Large intestine (tissue), 3 donors: ENCODE measurements at regions not wholly inside any gene's neighbourhood (a gene's known extent, or its start where the extent isn't known, plus 50 kb on each side); places are given as distances from the start of the nearest gene placed in this dataset.

Experiments used
- DNase-seq, 2 donors: peaks; one replicate each; pipeline versions ENCODE4 v3.0.0 to v3.0.0-alpha.2; 2013
- H3K27ac ChIP-seq: one replicate; pipeline ENCODE4 v1.5.1; 2013; ENCODE audit warnings: low read length
- H3K27me3 ChIP-seq: 2 replicates; pipeline ENCODE4 v1.6.1; 2013; ENCODE audit warnings: low read length; ENCODE audit not compliant: control insufficient read depth, insufficient read depth
- H3K36me3 ChIP-seq: 2 replicates; pipeline ENCODE4 v1.6.1; 2013; ENCODE audit warnings: low read length; ENCODE audit not compliant: control insufficient read depth, insufficient read depth
- H3K4me1 ChIP-seq: one replicate; pipeline ENCODE4 v1.6.1; 2013; ENCODE audit warnings: low read length; ENCODE audit not compliant: control insufficient read depth, insufficient read depth
- H3K4me3 ChIP-seq: one replicate; pipeline ENCODE4 v1.5.1; 2013; ENCODE audit warnings: low read length
- H3K9me3 ChIP-seq: one replicate; pipeline ENCODE4 v1.6.1; 2013; ENCODE audit warnings: mild to moderate bottlenecking, low read depth, low read length, moderate library complexity; ENCODE audit not compliant: control insufficient read depth
- WGBS: methylation state at CpG from one replicate; pipeline ENCODE4 v1.1.5; 2013; ENCODE audit warnings: low lambda C conversion rate; ENCODE audit not compliant: insufficient coverage; 5-methylcytosine and 5-hydroxymethylcytosine counted together

GRCh38 chr14:30331030-30331429 lies 227.9 kb upstream of the G2E3 start:
- Histone ChIP-seq H3K4me3 (no peak overlapping the region), H3K27me3 (no peaks in the 10 kb centered on the region), H3K36me3 (no peaks in the 10 kb centered on the region), H3K4me1 (no peaks in the 10 kb centered on the region), H3K27ac (no peak overlapping the region), H3K9me3 (no peaks in the 10 kb centered on the region)
- DNase-seq = no peak

- H3K9me3 ChIP-seq = no peaks in the 10 kb centered on the region
- H3K27me3 ChIP-seq = no peaks in the 10 kb centered on the region
- no peaks in the 10 kb centered on the region for H3K4me1 ChIP-seq
- H3K4me3 ChIP-seq = no peak overlapping the region
- no peak for DNase-seq
- no peaks in the 10 kb centered on the region for H3K36me3 ChIP-seq
- H3K27ac ChIP-seq = no peak overlapping the region
Observed at GRCh38 chr14:30332374-30332773, 226.6 kb upstream of the G2E3 start.

GRCh38 chr14:30333934-30334333 lies 225.0 kb upstream of the G2E3 start:
- no peak for DNase-seq
- no peak overlapping the region for H3K4me3 ChIP-seq
- H3K4me1 ChIP-seq = no peaks in the 10 kb centered on the region
- H3K27ac ChIP-seq = no peak overlapping the region
- H3K36me3 ChIP-seq = no peaks in the 10 kb centered on the region
- no peaks in the 10 kb centered on the region for H3K9me3 ChIP-seq
- H3K27me3 ChIP-seq = no peaks in the 10 kb centered on the region
- WGBS = no CpG with 5 or more reads among the region's 2 CpGs

GRCh38 chr14:30337456-30337855 lies 221.5 kb upstream of the G2E3 start:
- Histone ChIP-seq H3K4me3 (no peak overlapping the region), H3K36me3 (no peaks in the 10 kb centered on the region), H3K27ac (no peak overlapping the region), H3K4me1 (no peaks in the 10 kb centered on the region), H3K27me3 (no peaks in the 10 kb centered on the region), H3K9me3 (no peaks in the 10 kb centered on the region)
- WGBS = 83% methylated on average over 2 of the region's 5 CpGs
- DNase-seq = no peak

- H3K4me1 ChIP-seq = no peaks in the 10 kb centered on the region
- H3K4me3 ChIP-seq = no peak overlapping the region
- H3K9me3 ChIP-seq = no peaks in the 10 kb centered on the region
- no peak for DNase-seq
- no peaks in the 10 kb centered on the region for H3K36me3 ChIP-seq
- H3K27ac ChIP-seq = no peak overlapping the region
- H3K27me3 ChIP-seq = no peaks in the 10 kb centered on the region
- 94% methylated on average over 2 of the region's 6 CpGs for WGBS
Observed at GRCh38 chr14:30339311-30339901, 219.6 kb upstream of the G2E3 start.

- no peaks in the 10 kb centered on the region for H3K4me1 ChIP-seq
- no peaks in the 10 kb centered on the region for H3K9me3 ChIP-seq
- no peak for DNase-seq
- H3K36me3 ChIP-seq = no peaks in the 10 kb centered on the region
- WGBS = no CpG with 5 or more reads among the region's 1 CpG
- H3K4me3 ChIP-seq = no peak overlapping the region
- H3K27ac ChIP-seq = no peak overlapping the region
- H3K27me3 ChIP-seq = no peaks in the 10 kb centered on the region
Observed at GRCh38 chr14:30340495-30340894, 218.5 kb upstream of the G2E3 start.

- H3K4me1 ChIP-seq = no peaks in the 10 kb centered on the region
- WGBS = no CpG with 5 or more reads among the region's 1 CpG
- DNase-seq = no peak
Observed at GRCh38 chr14:30345511-30345910, 213.4 kb upstream of the G2E3 start.

GRCh38 chr14:30348445-30348844 lies 210.5 kb upstream of the G2E3 start:
- no CpG with 5 or more reads among the region's 2 CpGs for WGBS
- H3K4me3 ChIP-seq = no peak overlapping the region

More at GRCh38 chr14:30345511-30345910, 213.4 kb upstream of the G2E3 start:
- H3K27me3 ChIP-seq = no peaks in the 10 kb centered on the region
- no peaks in the 10 kb centered on the region for H3K9me3 ChIP-seq
- no peak overlapping the region for H3K4me3 ChIP-seq
- no peak overlapping the region for H3K27ac ChIP-seq
- H3K36me3 ChIP-seq = no peaks in the 10 kb centered on the region

GRCh38 chr14:30349520-30349919 lies 209.4 kb upstream of the G2E3 start:
- Histone ChIP-seq H3K27ac (no peak overlapping the region), H3K9me3 (no peaks in the 10 kb centered on the region), H3K4me1 (no peaks in the 10 kb centered on the region), H3K36me3 (no peaks in the 10 kb centered on the region), H3K27me3 (no peaks in the 10 kb centered on the region), H3K4me3 (no peak overlapping the region)
- WGBS = no CpG with 5 or more reads among the region's 3 CpGs
- DNase-seq = no peak

More at GRCh38 chr14:30348445-30348844, 210.5 kb upstream of the G2E3 start:
- Histone ChIP-seq H3K4me1 (no peaks in the 10 kb centered on the region), H3K27ac (no peak overlapping the region), H3K9me3 (no peaks in the 10 kb centered on the region), H3K36me3 (no peaks in the 10 kb centered on the region), H3K27me3 (no peaks in the 10 kb centered on the region)
- no peak for DNase-seq

GRCh38 chr14:30354439-30354838 lies 204.5 kb upstream of the G2E3 start:
- no CpG with 5 or more reads among the region's 1 CpG for WGBS
- Histone ChIP-seq H3K27me3 (peaks cover 3% of the 10 kb centered on the region), H3K36me3 (no peaks in the 10 kb centered on the region), H3K4me3 (no peak overlapping the region), H3K4me1 (no peaks in the 10 kb centered on the region), H3K9me3 (no peaks in the 10 kb centered on the region), H3K27ac (no peak overlapping the region)
- DNase-seq = no peak

GRCh38 chr14:30355431-30355913 lies 203.5 kb upstream of the G2E3 start:
- H3K4me3 ChIP-seq = no peak overlapping the region
- H3K9me3 ChIP-seq = no peaks in the 10 kb centered on the region
- H3K27ac ChIP-seq = no peak overlapping the region
- H3K4me1 ChIP-seq = no peaks in the 10 kb centered on the region
- 25% methylated on average over 2 of the region's 5 CpGs for WGBS
- no peak for DNase-seq
- peaks cover 3% of the 10 kb centered on the region for H3K27me3 ChIP-seq
- no peaks in the 10 kb centered on the region for H3K36me3 ChIP-seq
